Endothelial cell of umbilical vein (primary cell): ENCODE measurements at regions not wholly inside any gene's neighbourhood (a gene's known extent, or its start where the extent isn't known, plus 50 kb on each side); places are given as distances from the start of the nearest gene placed in this dataset.

ENCODE experiments used
- BruUV-seq: library from RNA; stranded (reverse); fragments of 400-500 nt; replicated peaks from 2 replicates; lab custom pipeline; 2021; lab: Mats Ljungman, UMichigan
- CTCF ChIA-PET: fragments of 300-600, 350-600 bp; sonication (Branson Sonifier 250); formaldehyde crosslinking; loops from one replicate; lab custom pipeline; 2021; ENCODE audit warnings: antibody characterized with exemption, inconsistent platforms; lab: Charles Lee
- POLR2A ChIA-PET: fragments of 300-600, 350-600 bp; sonication (Branson Sonifier 250); formaldehyde crosslinking; loops from one replicate; lab custom pipeline; 2021; ENCODE audit warnings: antibody characterized with exemption, inconsistent platforms; lab: Charles Lee
- DNase-seq: peaks from one replicate; pipeline ENCODE4 v3.0.0-alpha.2; 2011; ENCODE audit warnings: low read depth, low spot score
- FAIRE-seq: peaks from 2 replicates; lab custom pipeline; 2011; peaks lifted over from hg19 to GRCh38; lab: Jason Lieb, UNC
- H2AFZ ChIP-seq: 2 replicates; pipeline ENCODE4 v1.6.0; 2012; ENCODE audit warnings: low read depth, low read length, control low read depth, inconsistent platforms
- H3K27ac ChIP-seq: 2 replicates; pipeline ENCODE4 v1.5.1; 2011; ENCODE audit warnings: low read depth, mild to moderate bottlenecking, control low read depth, low read length, moderate library complexity; ENCODE audit not compliant: insufficient read depth
- H3K27me3 ChIP-seq, 2 experiments: 2 replicates each; pipeline versions ENCODE4 v1.6.0 to v1.6.1; 2011; ENCODE audit warnings: low read length in 2 of 2, mixed read lengths in 1 of 2; ENCODE audit not compliant: control insufficient read depth in 2 of 2, insufficient read depth in 2 of 2
- H3K36me3 ChIP-seq, 2 experiments: 2 replicates in 1 of 2; 3 replicates in 1 of 2; pipeline ENCODE4 v1.5.1; 2011; ENCODE audit warnings: low read length in 2 of 2, mild to moderate bottlenecking in 1 of 2, moderate library complexity in 1 of 2; ENCODE audit not compliant: control insufficient read depth in 2 of 2, insufficient read depth in 2 of 2; ENCODE audit errors: extremely low read depth in 1 of 2
- H3K4me1 ChIP-seq: 3 replicates; pipeline ENCODE4 v1.5.1; 2011; ENCODE audit warnings: mild to moderate bottlenecking, low read length; ENCODE audit not compliant: control insufficient read depth, insufficient read depth; ENCODE audit errors: extremely low read depth
- H3K4me2 ChIP-seq: 2 replicates; pipeline ENCODE4 v1.6.1; 2011; ENCODE audit warnings: low read length, control low read depth, mixed read lengths; ENCODE audit not compliant: insufficient read depth
- H3K4me3 ChIP-seq, 3 experiments: fragments of 200-600 bp in 1 of 3; sonication (generic), shearing (Covaris generic) in 1 of 3; replicated peaks in 1 of 3; 2 replicates each; pipeline ENCODE4 v1.5.1; 2011 to 2016; ENCODE audit warnings: control low read depth in 3 of 3, low read length in 3 of 3, mild to moderate bottlenecking in 2 of 3, inconsistent platforms in 1 of 3, low read depth in 1 of 3, moderate library complexity in 1 of 3; ENCODE audit not compliant: insufficient read depth in 1 of 3
- H3K79me2 ChIP-seq: 2 replicates; pipeline ENCODE4 v1.6.0; 2012; ENCODE audit warnings: low read length, inconsistent platforms; ENCODE audit not compliant: control insufficient read depth, insufficient read depth
- H3K9ac ChIP-seq: replicated peaks from 2 replicates; pipeline ENCODE3; 2011; ENCODE audit warnings: low read length, control low read depth; ENCODE audit not compliant: insufficient read depth; ENCODE audit errors: extremely low read depth
- H3K9me1 ChIP-seq: replicated peaks from 3 replicates; pipeline ENCODE4 v1.6.0; 2011; ENCODE audit warnings: mild to moderate bottlenecking, low read length; ENCODE audit not compliant: control insufficient read depth, insufficient read depth; ENCODE audit errors: extremely low read depth
- H3K9me3 ChIP-seq: replicated peaks from 2 replicates; pipeline ENCODE4 v1.5.1; 2012; ENCODE audit warnings: low read length, inconsistent platforms; ENCODE audit not compliant: control insufficient read depth, insufficient read depth
- H4K20me1 ChIP-seq: replicated peaks from 2 replicates; pipeline ENCODE3; 2011; ENCODE audit warnings: mild to moderate bottlenecking, low read length; ENCODE audit not compliant: control insufficient read depth, insufficient read depth; ENCODE audit errors: extremely low read depth
- EZH2 ChIP-seq: IDR thresholded peaks from 2 replicates; pipeline ENCODE4 v1.6.1; 2012; ENCODE audit warnings: borderline replicate concordance, low read depth, mild to moderate bottlenecking, moderate library complexity, low read length, inconsistent platforms; ENCODE audit not compliant: severe bottlenecking
- FOS ChIP-seq: IDR thresholded peaks from 2 replicates; pipeline ENCODE4 v1.6.1; 2011; ENCODE audit warnings: mild to moderate bottlenecking, low read length, moderate library complexity, borderline replicate concordance; ENCODE audit not compliant: insufficient read depth
- GATA2 ChIP-seq: IDR thresholded peaks from 2 replicates; pipeline ENCODE4 v1.7.0; 2011; ENCODE audit warnings: low read depth, mild to moderate bottlenecking, moderate library complexity, mixed read lengths, low read length; ENCODE audit not compliant: insufficient read length, insufficient read depth
- JUN ChIP-seq: IDR thresholded peaks from 2 replicates; pipeline ENCODE4 v1.6.1; 2011; ENCODE audit warnings: borderline replicate concordance, low read depth; ENCODE audit not compliant: insufficient read length, insufficient read depth
- MYC ChIP-seq: IDR thresholded peaks from one replicate; pipeline ENCODE4 v1.6.1; 2011; ENCODE audit warnings: mild to moderate bottlenecking, low read depth, low read length
- POLR2A ChIP-seq: IDR thresholded peaks from 2 replicates; pipeline ENCODE4 v1.6.1; 2012; ENCODE audit warnings: low read depth, mild to moderate bottlenecking, control low read depth, low read length
- POLR2AphosphoS5 ChIP-seq: IDR thresholded peaks from 2 replicates; pipeline ENCODE4 v1.6.1; 2012; ENCODE audit warnings: low read depth, mild to moderate bottlenecking, control low read depth, low read length, moderate library complexity; ENCODE audit not compliant: insufficient read depth
- dilution Hi-C: fragments of 300-500 bp; cut with MboI; formaldehyde crosslinking; loops from one replicate; pipeline ENCODE4 v1.15.0; 2019; ENCODE audit warnings: low sequenced_read_pairs; ENCODE audit not compliant: extremely low pct_ligation_motif_present
- intact Hi-C: fragments of 100-400 bp; cut with micrococcal nuclease; formaldehyde crosslinking; loops from one replicate; pipeline ENCODE4 v1.10.0; 2022
- TF ChIP-seq, protein P1 (sequence below), 2 donors: IDR thresholded peaks; 1 replicate in 1 of 2; 2 replicates in 1 of 2; pipeline ENCODE4 v1.5.1; 2011; ENCODE audit warnings: low read length in 2 of 2, mild to moderate bottlenecking in 2 of 2, moderate library complexity in 2 of 2, control low read depth in 1 of 2, inconsistent platforms in 1 of 2, low read depth in 1 of 2; ENCODE audit not compliant: insufficient read depth in 1 of 2; ENCODE audit errors: extremely low read depth in 1 of 2
- TF ChIP-seq, protein P2 (sequence below): IDR thresholded peaks from 2 replicates; pipeline ENCODE4 v1.6.1; 2011; ENCODE audit not compliant: insufficient read depth, insufficient read length

DNA sequence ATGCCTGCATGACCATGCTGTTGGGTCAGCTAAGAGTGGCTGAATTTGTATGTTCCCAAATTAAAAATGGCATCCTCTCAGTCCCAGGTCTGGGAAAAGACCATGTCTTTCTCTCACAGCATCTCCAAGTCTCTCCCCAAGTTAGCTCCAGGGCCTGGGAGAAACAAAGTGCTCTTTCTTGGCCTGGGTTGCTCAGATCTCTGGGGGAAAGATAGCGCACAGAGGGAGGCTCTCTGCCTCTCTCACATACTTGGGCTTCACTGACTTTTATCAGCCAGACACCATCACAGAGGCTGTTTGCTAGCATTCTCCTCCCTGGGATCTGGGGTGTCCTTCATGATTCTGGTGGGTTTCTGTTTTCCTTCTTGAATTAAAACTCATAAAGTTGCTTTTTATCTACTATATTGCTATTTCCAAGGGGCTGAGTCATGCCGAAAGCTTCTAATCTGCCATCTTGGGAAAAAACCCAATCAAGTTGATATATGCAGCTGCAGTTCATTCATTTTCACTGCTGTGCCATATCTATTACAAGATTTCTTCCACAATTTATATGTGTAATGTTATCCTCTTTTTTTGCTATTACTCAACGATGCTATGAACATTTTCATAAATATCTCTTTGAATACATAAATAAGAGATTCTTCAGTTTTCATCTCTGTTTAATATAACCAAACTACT, 190.2 kb downstream of the MOXD1 start:
- FAIRE-seq = no peak
- dilution Hi-C loops = no loop called here
- CTCF ChIA-PET = interaction anchor here (0.8 to 1.4 kb wide), 2 partner anchors 13 to 69 kb away, joined by 3 to 5 read pairs; no protein-coding TSS in a partner anchor
- Histone ChIP-seq H3K79me2 (no peaks in the 10 kb centered on the region), H3K9me1 (no peaks in the 10 kb centered on the region), H3K4me2 (no peak overlapping the region), H3K4me1 (no peaks in the 10 kb centered on the region), H2AFZ (no peak overlapping the region), H3K9me3 (no peaks in the 10 kb centered on the region), H3K36me3 (no peaks in the 10 kb centered on the region), H3K27ac (no peak overlapping the region), H3K27me3 (no peaks in the 10 kb centered on the region), H3K9ac (no peak overlapping the region), H4K20me1 (no peaks in the 10 kb centered on the region), H3K4me3 (no peak overlapping the region)
- BruUV-seq = no TSS peak
- TF ChIP-seq EZH2 (no peak), MYC (no peak), GATA2 (no peak), JUN (no peak), FOS (no peak), POLR2A (no peak), POLR2AphosphoS5 (no peak)
- TF ChIP-seq, protein P1, sequence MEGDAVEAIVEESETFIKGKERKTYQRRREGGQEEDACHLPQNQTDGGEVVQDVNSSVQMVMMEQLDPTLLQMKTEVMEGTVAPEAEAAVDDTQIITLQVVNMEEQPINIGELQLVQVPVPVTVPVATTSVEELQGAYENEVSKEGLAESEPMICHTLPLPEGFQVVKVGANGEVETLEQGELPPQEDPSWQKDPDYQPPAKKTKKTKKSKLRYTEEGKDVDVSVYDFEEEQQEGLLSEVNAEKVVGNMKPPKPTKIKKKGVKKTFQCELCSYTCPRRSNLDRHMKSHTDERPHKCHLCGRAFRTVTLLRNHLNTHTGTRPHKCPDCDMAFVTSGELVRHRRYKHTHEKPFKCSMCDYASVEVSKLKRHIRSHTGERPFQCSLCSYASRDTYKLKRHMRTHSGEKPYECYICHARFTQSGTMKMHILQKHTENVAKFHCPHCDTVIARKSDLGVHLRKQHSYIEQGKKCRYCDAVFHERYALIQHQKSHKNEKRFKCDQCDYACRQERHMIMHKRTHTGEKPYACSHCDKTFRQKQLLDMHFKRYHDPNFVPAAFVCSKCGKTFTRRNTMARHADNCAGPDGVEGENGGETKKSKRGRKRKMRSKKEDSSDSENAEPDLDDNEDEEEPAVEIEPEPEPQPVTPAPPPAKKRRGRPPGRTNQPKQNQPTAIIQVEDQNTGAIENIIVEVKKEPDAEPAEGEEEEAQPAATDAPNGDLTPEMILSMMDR (IDR thresholded peaks at IDR 0.05; ENCODE audit: extremely low read depth in 1 of 2, insufficient read depth in 1 of 2, low read depth in 1 of 2, low read length in 2 of 2) = no peak
- TF ChIP-seq, protein P2, sequence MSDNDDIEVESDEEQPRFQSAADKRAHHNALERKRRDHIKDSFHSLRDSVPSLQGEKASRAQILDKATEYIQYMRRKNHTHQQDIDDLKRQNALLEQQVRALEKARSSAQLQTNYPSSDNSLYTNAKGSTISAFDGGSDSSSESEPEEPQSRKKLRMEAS = no peak
- intact Hi-C loops = no loop called here
- DNase-seq = no peak
- POLR2A ChIA-PET = interaction anchor here (0.6 kb wide), 1 partner anchor 262 kb away, joined by 6 read pairs; no protein-coding TSS in a partner anchor
